Neutrophil (primary cell): ENCODE measurements at regions not wholly inside any gene's neighbourhood (a gene's known extent, or its start where the extent isn't known, plus 50 kb on each side); places are given as distances from the start of the nearest gene placed in this dataset.

Source experiments
- H3K27ac ChIP-seq: fragments of 200-600 bp; sonication (generic); 2 replicates; pipeline ENCODE4 v1.5.1; 2016; ENCODE audit warnings: mild to moderate bottlenecking, moderate library complexity
- H3K27me3 ChIP-seq: fragments of 200-600 bp; sonication (generic); 2 replicates; pipeline ENCODE4 v1.6.0; 2016; ENCODE audit warnings: mild to moderate bottlenecking
- H3K36me3 ChIP-seq: fragments of 200-600 bp; sonication (generic); 2 replicates; pipeline ENCODE4 v1.5.1; 2017
- H3K4me1 ChIP-seq, 2 experiments: fragments of 200-600 bp in 1 of 2; sonication (generic) in 1 of 2; 1 replicate in 1 of 2; 2 replicates in 1 of 2; pipeline versions ENCODE4 v1.5.1 to v1.6.1; 2013 to 2016; ENCODE audit warnings: low read depth in 1 of 2, low read length in 1 of 2, mild to moderate bottlenecking in 1 of 2, moderate library complexity in 1 of 2; ENCODE audit not compliant: control insufficient read depth in 1 of 2, insufficient read depth in 1 of 2
- H3K4me3 ChIP-seq, 2 experiments: fragments of 200-600 bp in 1 of 2; sonication (generic) in 1 of 2; 1 replicate in 1 of 2; 2 replicates in 1 of 2; pipeline ENCODE4 v1.5.1; 2013 to 2016; ENCODE audit warnings: low read depth in 1 of 2, low read length in 1 of 2, mild to moderate bottlenecking in 1 of 2, moderate library complexity in 1 of 2
- H3K9me3 ChIP-seq: fragments of 200-600 bp; sonication (generic); 2 replicates; pipeline ENCODE4 v1.5.1; 2016
- CTCF ChIP-seq: fragments of 200-600 bp; sonication (generic); IDR thresholded peaks from 2 replicates; pipeline ENCODE4 v1.5.1; 2016; ENCODE audit warnings: antibody characterized with exemption

GRCh38 chr12:81988362-81988761 lies 229.2 kb upstream of the PPFIA2 start:
- no peaks in the 10 kb centered on the region for H3K27me3 ChIP-seq
- H3K4me3 ChIP-seq = no peak overlapping the region
- no peaks in the 10 kb centered on the region for H3K9me3 ChIP-seq
- TF ChIP-seq CTCF = no peak
- no peaks in the 10 kb centered on the region for H3K4me1 ChIP-seq
- no peaks in the 10 kb centered on the region for H3K36me3 ChIP-seq
- no peak overlapping the region for H3K27ac ChIP-seq

GRCh38 chr12:81987371-81987770 lies 228.2 kb upstream of the PPFIA2 start:
- Histone ChIP-seq H3K27me3 (no peaks in the 10 kb centered on the region), H3K4me1 (no peaks in the 10 kb centered on the region), H3K4me3 (no peak overlapping the region), H3K27ac (no peak overlapping the region), H3K9me3 (no peaks in the 10 kb centered on the region), H3K36me3 (no peaks in the 10 kb centered on the region)
- no peak for TF ChIP-seq CTCF

GRCh38 chr12:81976661-81977060 lies 217.5 kb upstream of the PPFIA2 start:
- Histone ChIP-seq H3K36me3 (no peaks in the 10 kb centered on the region), H3K4me1 (no peaks in the 10 kb centered on the region), H3K9me3 (no peaks in the 10 kb centered on the region), H3K4me3 (no peak overlapping the region), H3K27ac (no peak overlapping the region), H3K27me3 (no peaks in the 10 kb centered on the region)
- no peak for TF ChIP-seq CTCF

GRCh38 chr12:81974762-81975161 lies 215.6 kb upstream of the PPFIA2 start:
- no peak for TF ChIP-seq CTCF

GRCh38 chr12:81968421-81968820 lies 209.3 kb upstream of the PPFIA2 start:
- TF ChIP-seq CTCF = no peak
- H3K27me3 ChIP-seq = no peaks in the 10 kb centered on the region
- H3K9me3 ChIP-seq = no peaks in the 10 kb centered on the region
- no peaks in the 10 kb centered on the region for H3K36me3 ChIP-seq
- H3K4me1 ChIP-seq = no peaks in the 10 kb centered on the region
- H3K4me3 ChIP-seq = no peak overlapping the region
- no peak overlapping the region for H3K27ac ChIP-seq

More at GRCh38 chr12:81974762-81975161, 215.6 kb upstream of the PPFIA2 start:
- no peaks in the 10 kb centered on the region for H3K27me3 ChIP-seq
- H3K27ac ChIP-seq = no peak overlapping the region
- H3K36me3 ChIP-seq = no peaks in the 10 kb centered on the region
- no peak overlapping the region for H3K4me3 ChIP-seq
- H3K9me3 ChIP-seq = no peaks in the 10 kb centered on the region
- H3K4me1 ChIP-seq = no peaks in the 10 kb centered on the region

GRCh38 chr12:81963636-81964035 lies 204.5 kb upstream of the PPFIA2 start:
- Histone ChIP-seq H3K27me3 (no peaks in the 10 kb centered on the region), H3K27ac (no peak overlapping the region), H3K4me3 (no peak overlapping the region), H3K4me1 (peaks cover 1 to 13% of the 10 kb centered on the region in 2 experiments), H3K36me3 (no peaks in the 10 kb centered on the region), H3K9me3 (no peaks in the 10 kb centered on the region)
- TF ChIP-seq CTCF = no peak
